ENCODE measurements at regions not wholly inside any gene's neighbourhood (a gene's known extent, or its start where the extent isn't known, plus 50 kb on each side); places are given as distances from the start of the nearest gene placed in this dataset.

DNA sequence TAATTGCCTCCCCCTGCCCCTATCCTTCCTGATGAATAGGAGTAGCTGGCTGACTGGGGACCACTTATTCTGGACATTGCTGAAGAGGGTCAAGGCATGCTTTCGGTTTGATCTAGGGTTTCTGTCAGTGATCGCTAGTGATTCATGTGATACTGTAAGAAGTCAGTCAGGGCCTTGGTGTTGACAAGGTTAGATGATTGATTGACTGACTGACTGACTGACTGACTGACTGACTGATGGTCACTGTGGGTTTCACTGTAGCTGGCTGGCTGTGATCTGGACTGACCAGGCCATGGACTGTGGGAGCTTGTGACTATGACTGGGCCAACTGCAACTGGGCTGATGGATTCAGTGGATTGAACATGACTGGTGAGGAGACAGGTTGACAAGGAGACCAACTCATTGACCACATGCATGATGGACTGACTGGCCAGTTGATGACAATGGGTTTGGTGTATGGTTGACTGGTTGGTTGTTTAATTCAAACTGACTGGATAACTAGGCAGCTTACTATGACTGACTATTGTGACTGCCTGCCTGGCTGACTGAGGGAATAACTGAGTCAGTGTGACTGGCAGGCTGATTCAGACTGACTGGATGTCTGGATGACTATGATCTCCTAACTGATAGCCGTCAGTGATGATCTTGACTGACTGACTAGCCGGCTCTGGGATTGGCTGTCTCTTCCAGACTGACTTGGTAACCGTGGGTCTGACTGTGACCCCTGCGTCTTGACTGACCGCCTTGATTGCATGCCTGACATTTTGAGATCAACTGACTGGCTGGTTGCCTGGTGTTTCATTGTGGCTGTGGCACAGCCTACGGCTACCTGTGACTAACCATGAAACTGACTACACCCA lies 509.9 kb downstream of the SHQ1 start:
- DNase-seq, result no peak

- DNase-seq, result no peak
Measured at GRCh38 chr3:72337480-72337855, 510.8 kb downstream of the SHQ1 start.

DNA sequence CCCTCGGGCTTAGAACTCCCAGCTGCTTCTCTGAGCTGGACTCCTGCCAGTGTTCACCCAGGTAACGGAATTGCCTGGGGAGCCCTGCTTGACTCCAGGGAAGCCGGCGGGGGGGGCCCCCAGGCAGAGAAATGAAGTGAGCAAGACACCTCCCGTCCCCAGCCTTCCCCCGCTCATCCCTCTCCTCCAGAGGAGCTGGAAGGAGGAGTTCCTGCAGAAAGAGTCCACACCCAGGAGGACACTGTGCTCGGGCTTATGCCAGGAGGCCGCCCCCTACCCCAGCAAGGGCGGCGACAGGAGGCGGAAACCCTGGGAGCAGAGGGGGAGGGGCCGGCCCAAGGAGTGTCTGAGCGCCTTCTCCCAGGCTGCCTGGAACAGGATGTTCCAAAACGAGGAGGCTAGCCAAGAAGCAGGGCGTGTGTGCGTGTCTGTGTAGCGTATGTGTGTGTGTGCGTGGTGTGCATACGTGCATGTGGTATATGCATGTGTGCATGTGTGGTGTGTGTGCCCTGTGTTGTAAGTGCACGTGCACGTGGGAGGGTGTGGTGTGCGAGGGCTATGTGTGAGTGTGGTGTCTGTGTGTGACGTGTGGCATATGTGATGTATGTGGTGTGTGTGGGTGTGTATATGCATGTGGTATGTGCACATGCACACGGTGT lies 511.3 kb downstream of the SHQ1 start:
- DNase-seq, result no peak

DNA sequence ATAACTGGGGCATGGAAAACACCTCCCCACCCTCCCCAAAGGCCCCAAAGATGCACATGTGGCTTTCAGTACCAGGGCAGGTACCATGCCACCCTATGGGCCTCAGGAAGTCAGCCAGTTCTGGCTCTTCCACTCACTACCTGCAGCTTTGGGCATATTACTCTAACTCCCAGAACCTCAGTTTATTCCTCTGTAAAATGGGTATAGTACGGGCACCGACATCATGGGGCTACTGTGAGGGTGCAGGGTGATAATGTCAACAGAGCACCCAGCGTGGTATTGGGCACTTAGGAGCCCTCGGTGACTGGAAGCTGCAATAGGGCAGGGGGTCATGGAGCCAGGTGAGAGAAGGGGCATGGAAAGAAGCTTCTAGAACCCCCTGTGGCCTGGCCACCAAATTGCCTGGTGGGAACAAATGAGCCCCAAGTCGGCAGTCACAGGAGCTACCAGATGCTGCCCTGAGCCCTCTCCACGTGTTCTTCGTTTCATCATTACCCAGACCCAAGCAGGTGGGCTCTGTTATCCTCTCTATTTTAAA lies 512.1 kb downstream of the SHQ1 start:
- DNase-seq, result no peak

DNA sequence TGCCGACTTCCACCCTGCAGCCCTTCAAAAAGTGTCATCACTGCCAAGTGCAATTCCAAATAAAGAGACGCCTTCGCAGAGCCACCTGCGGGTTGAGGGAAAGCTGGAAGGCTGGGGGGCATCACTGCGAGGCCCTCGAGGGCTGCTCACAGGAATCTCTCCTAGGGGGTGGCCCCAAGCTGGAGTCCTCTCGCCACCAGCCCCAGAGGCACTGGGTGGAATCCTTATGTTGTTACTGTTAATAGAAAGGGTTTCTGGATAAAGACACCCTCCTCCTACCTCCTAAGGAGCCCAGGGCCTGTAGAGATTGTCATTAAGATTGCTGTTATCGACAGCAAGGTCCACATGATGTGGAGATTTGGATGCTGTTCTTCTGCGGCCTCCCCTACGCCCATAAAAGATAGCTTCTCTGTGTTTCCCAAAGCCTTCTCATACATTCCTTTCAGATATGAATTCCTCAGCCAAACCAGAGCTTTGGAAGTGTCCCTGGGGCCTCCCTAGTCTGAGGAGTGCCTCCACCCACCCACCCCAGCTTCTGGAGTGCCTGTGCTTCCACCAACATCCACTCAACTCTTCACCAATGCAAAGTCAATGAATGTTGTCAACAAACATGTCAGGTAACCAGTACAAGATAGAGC lies 512.7 kb downstream of the SHQ1 start:
- DNase-seq, result no peak

DNA sequence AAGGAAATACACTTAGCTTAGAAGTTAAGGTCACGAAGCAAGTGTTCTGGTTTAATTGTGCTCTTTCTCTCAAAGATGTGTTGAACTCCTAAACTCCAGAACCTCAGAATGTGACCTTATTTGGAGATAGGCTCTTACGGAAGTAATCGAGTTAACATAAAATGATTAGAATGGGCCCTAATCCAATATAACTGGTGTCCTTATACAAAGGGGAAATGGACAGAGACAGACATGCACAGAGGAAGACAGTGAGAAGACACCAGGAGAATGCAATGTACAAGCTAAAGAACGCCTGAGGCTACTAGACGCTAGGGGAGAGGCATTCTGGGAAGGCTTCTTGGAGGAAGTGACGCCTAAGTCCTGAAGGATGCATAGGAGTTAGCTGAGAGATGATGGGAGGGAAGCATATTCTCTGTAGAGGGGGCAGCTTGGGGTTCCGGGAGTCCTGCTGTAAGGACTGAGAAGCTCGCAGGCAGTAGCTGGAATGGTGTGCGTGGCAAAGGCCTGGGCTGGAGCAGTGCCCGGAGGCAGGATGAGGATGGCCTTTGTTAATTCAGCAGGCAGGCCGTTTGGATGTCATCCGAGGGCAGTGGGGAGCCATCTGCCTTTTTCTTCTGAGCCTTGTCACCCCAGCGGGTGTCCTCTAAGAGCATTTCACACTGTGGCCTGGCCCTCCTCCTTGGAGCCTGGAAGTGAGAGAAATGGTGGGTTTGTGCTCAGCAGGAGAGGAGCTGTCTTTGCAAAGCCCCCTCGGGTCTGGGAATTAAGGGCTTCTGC lies 513.4 kb downstream of the SHQ1 start:
- DNase-seq, result no peak

- DNase-seq, result no peak
Measured at GRCh38 chr3:72332689-72333088, 515.6 kb downstream of the SHQ1 start.

- no peak for DNase-seq
Measured at GRCh38 chr3:72332036-72332435, 516.2 kb downstream of the SHQ1 start.

DNA sequence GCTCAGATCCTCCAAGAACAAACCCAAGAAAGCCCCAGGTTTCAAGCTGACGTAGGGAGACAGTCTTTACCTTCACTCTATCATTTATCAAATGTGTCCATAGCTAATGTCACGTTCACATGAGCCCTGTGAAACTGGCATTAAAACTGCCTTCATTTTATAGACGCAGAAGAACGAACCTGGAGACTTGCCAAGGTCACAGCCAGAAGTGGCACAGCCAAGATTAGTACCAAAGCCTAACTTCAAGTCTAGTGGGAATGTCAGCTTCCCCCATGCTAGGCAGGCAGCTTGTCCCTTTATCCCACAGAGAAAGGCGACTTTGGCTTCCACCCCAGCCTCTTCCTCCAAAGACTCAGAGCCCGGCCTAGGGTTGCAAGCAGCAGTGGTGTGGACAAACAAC lies 517.2 kb downstream of the SHQ1 start:
- no peak for DNase-seq

DNA sequence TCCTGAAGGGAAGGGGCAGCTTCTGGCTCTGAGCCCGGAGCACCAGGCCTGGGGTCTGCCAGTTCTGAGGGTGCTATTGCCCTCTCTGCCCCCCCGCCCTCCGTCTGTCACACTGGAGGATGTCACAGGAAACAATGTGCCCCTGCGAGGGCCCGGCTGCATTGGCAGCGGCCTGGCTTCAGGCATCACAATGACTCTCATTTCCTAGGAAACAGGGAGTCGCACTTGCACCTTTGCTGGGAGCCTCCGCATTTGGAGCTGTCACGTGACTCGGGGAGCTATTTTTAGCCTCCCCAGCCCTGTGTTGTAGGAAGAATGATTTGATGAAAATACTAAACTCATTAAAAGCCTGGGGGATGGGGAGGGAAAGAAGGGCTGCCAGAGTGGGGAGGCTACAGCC lies 518.9 kb downstream of the SHQ1 start:
- DNase-seq, result no peak

DNA sequence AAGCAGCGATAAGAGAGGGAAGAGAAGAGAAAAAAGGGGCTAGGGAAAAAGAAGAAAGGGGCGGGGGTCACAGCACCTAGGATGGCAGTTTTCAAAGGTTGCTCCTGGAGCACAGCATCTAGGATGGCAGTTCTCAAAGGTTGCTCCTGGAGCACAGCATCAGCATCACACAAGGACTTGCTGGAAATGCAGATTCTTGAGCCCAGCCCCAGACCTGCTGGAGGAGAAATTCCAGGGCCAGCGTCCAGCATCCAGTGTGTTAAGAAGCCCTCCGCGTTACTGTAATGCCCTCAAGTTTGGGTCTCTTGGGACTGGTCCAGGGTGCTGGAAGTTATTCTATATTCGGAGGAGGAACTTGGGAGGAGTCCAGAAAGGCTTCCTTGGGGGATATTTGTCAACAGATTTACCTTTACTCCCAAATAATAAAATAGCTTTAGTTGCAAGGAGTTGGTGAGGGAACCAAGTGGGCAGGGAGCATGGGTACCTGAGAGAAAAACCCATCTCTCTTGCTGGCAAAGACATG lies 519.4 kb downstream of the SHQ1 start:
- no peak for DNase-seq

GRCh38 chr3:72327008-72327407 lies 521.2 kb downstream of the SHQ1 start:
- no peak for DNase-seq

DNA sequence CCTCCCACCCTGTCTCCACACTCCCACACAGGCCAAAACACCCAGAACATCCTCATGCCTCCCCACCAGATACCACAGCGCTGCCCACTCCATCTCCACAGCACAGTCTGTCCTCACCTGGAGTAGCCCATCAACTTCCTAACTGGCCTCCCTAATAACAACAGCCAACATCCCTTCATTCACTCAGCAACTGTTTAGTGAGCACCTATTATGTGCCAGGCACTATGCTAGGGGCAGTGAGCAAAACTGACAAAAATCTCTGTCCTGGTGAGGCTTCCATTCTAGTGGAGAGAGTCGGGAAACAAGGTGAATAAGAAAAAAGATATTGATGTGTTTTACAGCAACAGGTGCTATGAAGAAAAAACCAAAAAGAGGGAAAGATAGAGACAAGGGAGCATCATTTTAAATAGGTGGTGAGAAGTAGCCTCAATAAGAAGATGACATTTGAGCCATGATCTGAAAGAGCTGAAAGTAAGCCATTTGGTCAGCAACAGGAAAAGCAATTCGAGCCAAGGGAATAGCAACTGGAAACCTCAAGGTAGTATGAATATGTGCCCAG lies 523.9 kb downstream of the SHQ1 start:
- no peak for DNase-seq

DNA sequence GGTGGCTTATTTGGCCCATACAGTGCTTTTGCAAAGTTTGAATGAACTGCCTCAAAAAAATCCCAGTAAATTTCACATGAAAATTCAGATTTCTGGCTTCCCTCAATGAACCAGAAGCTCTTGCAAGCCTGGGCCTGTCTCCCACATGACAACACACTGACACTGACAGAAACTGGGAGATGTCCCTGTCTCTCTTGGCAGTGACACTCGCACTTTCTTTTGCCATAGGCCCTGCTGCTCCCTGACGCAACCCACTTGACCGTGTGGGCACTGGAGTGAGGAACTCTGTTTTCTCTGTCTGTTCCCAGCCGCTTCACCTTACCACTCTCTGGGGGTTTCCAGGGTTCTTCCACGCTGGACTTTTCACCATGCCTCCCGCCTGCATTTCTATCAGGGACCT lies 524.5 kb downstream of the SHQ1 start:
- no peak for DNase-seq

DNA sequence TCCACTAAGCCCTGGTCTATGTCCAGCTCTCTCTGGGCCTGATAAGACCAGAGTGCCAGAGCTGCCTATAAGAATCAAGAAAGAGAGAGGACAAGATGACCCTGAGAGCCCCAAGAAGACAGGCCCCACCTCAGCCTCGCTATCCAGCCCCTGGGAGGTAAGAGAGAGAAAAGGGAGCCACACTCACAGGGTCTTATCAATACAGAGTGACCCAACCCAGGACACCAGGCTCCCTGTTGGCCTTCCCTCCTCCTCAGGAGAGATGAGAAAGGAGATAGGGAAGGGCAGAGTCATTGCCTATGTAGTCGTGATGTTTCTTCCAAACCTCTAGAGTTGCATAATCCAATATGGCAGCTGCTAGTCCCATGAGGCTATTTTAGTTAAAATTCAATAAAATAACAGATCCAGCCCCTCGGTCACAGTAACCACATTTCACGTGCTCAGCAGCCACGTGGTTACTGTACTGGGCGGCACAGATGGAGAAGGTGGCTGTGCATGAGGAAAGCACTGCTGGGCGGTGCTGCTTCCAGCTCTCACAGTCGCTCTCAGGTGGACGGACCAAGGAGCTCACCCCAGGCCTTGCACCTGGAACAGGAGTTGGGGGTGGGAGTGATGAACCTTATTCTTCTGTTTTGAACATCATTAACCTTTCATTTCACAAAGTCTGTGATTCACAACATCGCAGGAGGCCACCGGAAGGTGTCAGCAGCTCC lies 525.8 kb downstream of the SHQ1 start:
- DNase-seq, result no peak

DNA sequence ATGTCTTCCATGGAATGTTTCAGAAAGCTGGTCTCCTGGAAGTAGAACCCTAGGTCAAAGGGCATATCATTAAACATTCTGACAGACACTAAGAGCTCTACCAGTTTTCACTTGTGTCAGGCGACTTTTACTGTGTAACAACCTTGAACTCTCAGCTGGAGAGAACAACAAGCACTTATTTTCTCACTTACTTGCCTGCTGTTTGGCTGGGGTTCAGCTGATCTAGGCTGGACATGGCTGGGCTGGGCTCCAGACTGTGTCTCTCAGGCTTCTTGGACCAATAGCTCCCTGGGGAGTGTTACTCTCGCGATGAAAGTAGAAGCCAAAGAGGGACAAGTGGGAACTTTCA lies 527.3 kb downstream of the SHQ1 start:
- DNase-seq, result no peak

DNA sequence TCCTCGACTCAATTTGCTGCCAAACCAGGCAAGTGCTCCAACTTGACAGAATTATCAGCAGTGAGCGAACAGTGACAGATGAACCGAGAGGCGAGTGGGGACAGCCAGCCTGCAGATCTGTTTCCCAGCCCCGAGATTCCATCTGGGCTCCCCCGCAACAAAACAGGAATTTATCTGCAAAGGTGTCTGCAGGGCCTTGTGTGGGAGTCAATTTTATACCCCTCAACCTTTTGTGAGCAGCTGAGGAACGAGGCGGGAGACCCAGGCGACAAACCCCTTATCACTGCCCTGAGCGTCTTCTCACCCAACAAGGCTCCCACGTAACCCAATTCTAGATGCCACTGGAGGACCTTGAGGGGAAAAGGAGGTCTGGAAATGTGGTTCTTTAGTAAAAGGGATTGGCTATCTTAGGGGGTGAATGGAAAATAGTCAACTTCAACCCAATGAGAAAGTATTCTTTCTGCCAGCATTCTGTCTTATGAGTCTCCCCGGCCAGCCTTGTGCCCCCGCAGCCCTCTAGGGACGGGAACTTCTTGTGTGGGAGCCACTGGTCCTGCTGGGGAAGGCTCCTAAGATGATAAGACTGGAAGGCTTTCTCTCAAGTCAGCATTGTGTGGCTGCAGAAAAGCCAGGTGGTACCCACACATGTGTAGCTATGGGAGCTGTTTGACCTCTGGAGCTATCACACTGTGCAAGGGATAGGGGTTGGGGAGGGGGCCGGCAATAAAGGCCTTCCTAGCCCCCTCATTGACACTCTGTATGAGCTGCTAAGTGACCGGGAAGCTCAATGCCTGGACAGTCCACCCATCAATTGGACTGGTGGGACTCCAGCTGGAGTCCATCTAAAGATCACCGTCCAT lies 527.9 kb downstream of the SHQ1 start:
- DNase-seq, result no peak

GRCh38 chr3:72319194-72320094 lies 528.8 kb downstream of the SHQ1 start:
- DNase-seq, result no peak

DNA sequence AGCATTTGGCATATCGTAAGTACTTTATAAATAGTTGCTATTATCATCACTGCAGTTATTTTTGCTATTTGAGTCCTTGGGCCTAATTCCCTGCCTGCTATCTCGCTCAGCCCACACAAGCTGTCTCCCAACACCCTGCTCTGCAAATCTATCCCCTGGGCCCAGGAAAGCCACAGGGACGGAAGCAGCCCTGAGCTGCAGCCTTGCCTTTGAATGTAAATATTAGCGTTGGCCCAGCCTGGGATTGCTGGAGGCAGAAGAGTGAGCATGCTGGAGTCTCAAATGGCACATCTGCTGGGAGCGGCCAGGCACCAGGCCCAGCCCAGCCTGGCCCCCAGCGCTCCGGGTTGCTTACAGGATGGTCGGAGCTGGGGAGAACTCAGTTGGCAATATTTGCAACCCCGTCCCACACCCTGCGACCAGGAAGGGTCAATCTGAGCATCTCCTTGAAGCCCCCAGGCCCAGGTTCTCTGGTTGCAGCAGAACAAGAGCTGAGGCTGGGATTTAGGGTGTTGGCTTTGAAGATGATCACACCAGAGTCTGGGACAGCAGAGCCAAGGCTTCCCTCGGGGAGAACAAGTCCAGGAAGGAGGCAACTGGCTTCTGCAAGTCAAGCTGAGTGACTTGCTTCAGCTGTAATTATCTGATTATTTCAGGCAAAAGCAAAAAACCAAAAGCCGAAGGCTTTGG lies 529.6 kb downstream of the SHQ1 start:
- DNase-seq, result no peak

Measured in activated CD4-positive, CD25-positive, alpha-beta regulatory T cell treated with anti-CD3 and anti-CD28 coated beads, Interleukin-2, amount 50 U/mL, for 72 hours (primary cell).